Upper lobe of left lung (tissue), 4 donors: ENCODE measurements at regions not wholly inside any gene's neighbourhood (a gene's known extent, or its start where the extent isn't known, plus 50 kb on each side); places are given as distances from the start of the nearest gene placed in this dataset.

Experiments
- CTCF ChIP-seq, 6 experiments: fragments of 450-650 bp in 4 of 6; fragments of 200-600 bp in 2 of 6; sonication (generic) in 2 of 6; IDR thresholded peaks; one replicate each; pipeline ENCODE4 v1.5.1; 2016 to 2019; ENCODE audit warnings: antibody characterized with exemption in 6 of 6
- POLR2A ChIP-seq, 4 donors: fragments of 450-650 bp; IDR thresholded peaks; one replicate each; pipeline ENCODE4 v1.5.1; 2016 to 2017; ENCODE audit warnings: antibody characterized with exemption in 4 of 4, mild to moderate bottlenecking in 2 of 4

GRCh38 chr3:56894881-56895431 lies 93.2 kb upstream of the ARHGEF3 start:
- TF ChIP-seq POLR2A (IDR thresholded peaks at IDR 0.05), result no peak
- TF ChIP-seq CTCF (IDR thresholded peaks at IDR 0.05), result no peak
